AG10803 (cell line): ENCODE measurements at regions not wholly inside any gene's neighbourhood (a gene's known extent, or its start where the extent isn't known, plus 50 kb on each side); places are given as distances from the start of the nearest gene placed in this dataset.
A peak's percentile ranks its signal among the peaks of the same experiment; 100 is the strongest.
"Not testable (repeated sequence)": the region's sequence is repeated elsewhere in the genome, so short reads cannot be mapped to it uniquely, and the experiment has no call there.

Experiments
- DNase-seq: peaks from one replicate; pipeline ENCODE4 v3.0.0; 2010; ENCODE audit warnings: low read depth
- H3K4me3 ChIP-seq: 2 replicates; pipeline ENCODE4 v1.5.1; 2011; ENCODE audit warnings: mild to moderate bottlenecking, low read length, control low read depth
- CTCF ChIP-seq: conservative IDR thresholded peaks from 2 replicates; pipeline ENCODE4 v1.5.1; 2011; ENCODE audit warnings: mild to moderate bottlenecking, low read length, control low read depth, inconsistent platforms

GRCh38 chr16:26982422-26982821 is 84.3 kb upstream of the C16orf82 start:
- H3K4me3 ChIP-seq = no peak overlapping the region
- no peak for TF ChIP-seq CTCF
- DNase-seq = no peak

GRCh38 chr16:26983426-26983825 is 83.3 kb upstream of the C16orf82 start:
- peak; percentile 69 for DNase-seq
- H3K4me3 ChIP-seq = no peak overlapping the region
- no peak for TF ChIP-seq CTCF

- TF ChIP-seq CTCF = no peak
- no peak for DNase-seq
- H3K4me3 ChIP-seq = no peak overlapping the region
Measured at GRCh38 chr16:26985100-26986065, 81.3 kb upstream of the C16orf82 start.

- TF ChIP-seq CTCF = no peak
- peak; percentile 84 for DNase-seq
Measured at GRCh38 chr16:26987597-26988010, 79.1 kb upstream of the C16orf82 start.

GRCh38 chr16:26988186-26988585 is 78.5 kb upstream of the C16orf82 start:
- H3K4me3 ChIP-seq = no peak overlapping the region
- DNase-seq = no peak
- TF ChIP-seq CTCF = no peak

More at GRCh38 chr16:26987597-26988010, 79.1 kb upstream of the C16orf82 start:
- no peak overlapping the region for H3K4me3 ChIP-seq

GRCh38 chr16:26990384-26991120 is 76.2 kb upstream of the C16orf82 start:
- H3K4me3 ChIP-seq, DNase-seq: not testable (repeated sequence)

GRCh38 chr16:26992666-26993349 is 73.9 kb upstream of the C16orf82 start:
- H3K4me3 ChIP-seq = no peak overlapping the region
- no peak for TF ChIP-seq CTCF
- DNase-seq = no peak
